ENCODE measurements at regions not wholly inside any gene's neighbourhood (a gene's known extent, or its start where the extent isn't known, plus 50 kb on each side); places are given as distances from the start of the nearest gene placed in this dataset.

DNA sequence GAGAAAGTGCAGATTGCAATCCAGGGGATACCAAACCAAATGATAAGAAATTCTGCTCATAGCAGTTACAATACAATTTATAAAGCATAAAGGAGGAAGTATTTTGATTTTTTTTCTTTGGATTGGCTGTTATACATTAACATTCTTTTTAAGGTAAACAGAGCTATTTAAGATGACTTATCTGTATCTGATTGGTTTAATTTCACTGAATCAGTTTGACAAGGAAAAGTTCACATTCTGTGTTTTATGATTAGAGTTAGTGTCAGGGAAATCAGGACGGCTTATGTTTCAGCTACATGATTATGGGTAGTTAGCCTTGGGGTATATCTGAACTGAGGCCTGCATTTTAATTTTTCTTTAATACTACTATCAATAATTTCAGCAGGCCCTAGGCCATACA lies 360.9 kb downstream of the ARL6IP6 start:
- no peak overlapping the region for H3K9ac ChIP-seq (ENCODE audit: low read depth, low read length)
- no peaks in the 10 kb centered on the region for H3K4me1 ChIP-seq (ENCODE audit: insufficient read depth, low read length)
- H4K20me1 ChIP-seq (ENCODE audit: insufficient read depth, low read length): no peaks in the 10 kb centered on the region
- ATAC-seq (ENCODE audit: insufficient read depth, low read depth): no peak
- H3K79me2 ChIP-seq (ENCODE audit: insufficient read depth, low read length): no peaks in the 10 kb centered on the region
- TF ChIP-seq, protein P1, sequence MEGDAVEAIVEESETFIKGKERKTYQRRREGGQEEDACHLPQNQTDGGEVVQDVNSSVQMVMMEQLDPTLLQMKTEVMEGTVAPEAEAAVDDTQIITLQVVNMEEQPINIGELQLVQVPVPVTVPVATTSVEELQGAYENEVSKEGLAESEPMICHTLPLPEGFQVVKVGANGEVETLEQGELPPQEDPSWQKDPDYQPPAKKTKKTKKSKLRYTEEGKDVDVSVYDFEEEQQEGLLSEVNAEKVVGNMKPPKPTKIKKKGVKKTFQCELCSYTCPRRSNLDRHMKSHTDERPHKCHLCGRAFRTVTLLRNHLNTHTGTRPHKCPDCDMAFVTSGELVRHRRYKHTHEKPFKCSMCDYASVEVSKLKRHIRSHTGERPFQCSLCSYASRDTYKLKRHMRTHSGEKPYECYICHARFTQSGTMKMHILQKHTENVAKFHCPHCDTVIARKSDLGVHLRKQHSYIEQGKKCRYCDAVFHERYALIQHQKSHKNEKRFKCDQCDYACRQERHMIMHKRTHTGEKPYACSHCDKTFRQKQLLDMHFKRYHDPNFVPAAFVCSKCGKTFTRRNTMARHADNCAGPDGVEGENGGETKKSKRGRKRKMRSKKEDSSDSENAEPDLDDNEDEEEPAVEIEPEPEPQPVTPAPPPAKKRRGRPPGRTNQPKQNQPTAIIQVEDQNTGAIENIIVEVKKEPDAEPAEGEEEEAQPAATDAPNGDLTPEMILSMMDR (IDR thresholded peaks at IDR 0.05; ENCODE audit: borderline replicate concordance, extremely low read depth, low read length, poor library complexity, severe bottlenecking): no peak
- TF ChIP-seq EZH2 (IDR thresholded peaks at IDR 0.05; ENCODE audit: borderline replicate concordance, low read depth, low read length, severe bottlenecking): no peak
- no peak overlapping the region for H3K27ac ChIP-seq (ENCODE audit: low read length)
- no peaks in the 10 kb centered on the region for H3K9me3 ChIP-seq (ENCODE audit: insufficient read depth, low read length, severe bottlenecking)
- no peaks in the 10 kb centered on the region for H3K36me3 ChIP-seq (ENCODE audit: insufficient read depth, low read length)
- H3K27me3 ChIP-seq (ENCODE audit: insufficient read depth, low read length, poor library complexity): no peaks in the 10 kb centered on the region
- H3K4me2 ChIP-seq (ENCODE audit: insufficient read depth, low read length): no peak overlapping the region
- no peak overlapping the region for H3K4me3 ChIP-seq (ENCODE audit: low read depth in 1 of 2, low read length in 2 of 2)
- no peak for DNase-seq
- no peak overlapping the region for H2AFZ ChIP-seq (ENCODE audit: low read depth, low read length)

DNA sequence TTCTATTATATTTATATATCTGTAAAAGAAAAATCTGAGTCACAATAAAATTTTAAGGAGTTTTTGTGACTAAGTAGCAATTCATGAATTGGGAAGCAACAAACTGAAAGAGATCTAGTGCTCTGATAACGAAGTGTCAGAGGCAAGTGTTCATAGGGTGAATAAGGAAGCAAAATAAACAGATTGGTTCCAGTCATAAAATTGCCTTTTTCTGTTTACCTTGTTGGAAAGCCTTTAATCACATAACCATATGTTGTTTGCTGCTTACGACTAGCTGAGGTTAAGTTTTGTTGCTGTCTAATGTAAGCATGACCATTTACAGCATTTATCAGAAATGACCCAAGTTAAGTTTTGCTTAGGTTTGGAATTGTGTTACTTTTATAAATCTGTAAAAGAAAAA lies 358.9 kb downstream of the ARL6IP6 start:
- H3K9me3 ChIP-seq (ENCODE audit: insufficient read depth, low read length, severe bottlenecking): no peaks in the 10 kb centered on the region
- ATAC-seq (ENCODE audit: insufficient read depth, low read depth) (no peak), DNase-seq (no peak)
- no peaks in the 10 kb centered on the region for H3K79me2 ChIP-seq (ENCODE audit: insufficient read depth, low read length)
- no peak overlapping the region for H3K4me2 ChIP-seq (ENCODE audit: insufficient read depth, low read length)
- H3K4me1 ChIP-seq (ENCODE audit: insufficient read depth, low read length): no peaks in the 10 kb centered on the region
- no peak overlapping the region for H3K27ac ChIP-seq (ENCODE audit: low read length)
- TF ChIP-seq EZH2 (IDR thresholded peaks at IDR 0.05; ENCODE audit: borderline replicate concordance, low read depth, low read length, severe bottlenecking): no peak
- TF ChIP-seq, protein P1 (IDR thresholded peaks at IDR 0.05; ENCODE audit: borderline replicate concordance, extremely low read depth, low read length, poor library complexity, severe bottlenecking): no peak
- H3K27me3 ChIP-seq (ENCODE audit: insufficient read depth, low read length, poor library complexity): no peaks in the 10 kb centered on the region
- H3K9ac ChIP-seq (ENCODE audit: low read depth, low read length): no peak overlapping the region
- no peak overlapping the region for H2AFZ ChIP-seq (ENCODE audit: low read depth, low read length)
- no peak overlapping the region for H3K4me3 ChIP-seq (ENCODE audit: low read depth in 1 of 2, low read length in 2 of 2)
- no peaks in the 10 kb centered on the region for H3K36me3 ChIP-seq (ENCODE audit: insufficient read depth, low read length)
- H4K20me1 ChIP-seq (ENCODE audit: insufficient read depth, low read length): no peaks in the 10 kb centered on the region

DNA sequence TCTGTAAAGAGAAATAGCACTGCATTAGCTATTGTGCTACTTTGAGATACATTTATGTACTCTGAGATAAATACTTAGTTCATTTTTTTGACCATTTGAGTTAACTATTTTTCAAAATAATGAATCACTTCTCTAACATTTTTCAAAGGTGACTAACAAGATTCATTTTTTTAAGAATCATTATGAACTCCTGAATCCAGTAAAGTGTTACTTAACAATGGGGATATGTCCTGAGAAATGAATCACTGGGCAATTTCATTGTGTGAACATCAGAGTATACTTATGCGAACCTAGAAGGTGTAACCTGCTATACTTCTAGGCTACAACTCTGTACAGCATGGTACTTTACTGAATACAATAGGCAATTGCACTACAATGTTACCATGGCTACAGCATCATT lies 355.8 kb downstream of the ARL6IP6 start:
- no peak overlapping the region for H3K4me2 ChIP-seq (ENCODE audit: insufficient read depth, low read length)

More for the DNA sequence above, 355.8 kb downstream of the ARL6IP6 start:
- DNase-seq: no peak
- H3K79me2 ChIP-seq (ENCODE audit: insufficient read depth, low read length): no peaks in the 10 kb centered on the region
- no peaks in the 10 kb centered on the region for H4K20me1 ChIP-seq (ENCODE audit: insufficient read depth, low read length)
- no peaks in the 10 kb centered on the region for H3K27me3 ChIP-seq (ENCODE audit: insufficient read depth, low read length, poor library complexity)
- H2AFZ ChIP-seq (ENCODE audit: low read depth, low read length): no peak overlapping the region
- ATAC-seq (ENCODE audit: insufficient read depth, low read depth): no peak
- no peak for TF ChIP-seq EZH2 (IDR thresholded peaks at IDR 0.05; ENCODE audit: borderline replicate concordance, low read depth, low read length, severe bottlenecking)
- TF ChIP-seq, protein P1 (IDR thresholded peaks at IDR 0.05; ENCODE audit: borderline replicate concordance, extremely low read depth, low read length, poor library complexity, severe bottlenecking): no peak
- no peak overlapping the region for H3K9ac ChIP-seq (ENCODE audit: low read depth, low read length)
- no peaks in the 10 kb centered on the region for H3K36me3 ChIP-seq (ENCODE audit: insufficient read depth, low read length)
- H3K9me3 ChIP-seq (ENCODE audit: insufficient read depth, low read length, severe bottlenecking): no peaks in the 10 kb centered on the region
- no peaks in the 10 kb centered on the region for H3K4me1 ChIP-seq (ENCODE audit: insufficient read depth, low read length)
- no peak overlapping the region for H3K4me3 ChIP-seq (ENCODE audit: low read depth in 1 of 2, low read length in 2 of 2)
- H3K27ac ChIP-seq (ENCODE audit: low read length): no peak overlapping the region

Data from DND-41 (cell line).